Retinal pigment epithelial cell (primary cell): ENCODE measurements at regions not wholly inside any gene's neighbourhood (a gene's known extent, or its start where the extent isn't known, plus 50 kb on each side); places are given as distances from the start of the nearest gene placed in this dataset.

Source experiments
- DNase-seq: peaks from one replicate; pipeline ENCODE4 v3.0.0-alpha.2; 2010; ENCODE audit warnings: low read depth
- H3K4me3 ChIP-seq: 2 replicates; pipeline ENCODE4 v1.5.1; 2011; ENCODE audit warnings: mild to moderate bottlenecking, low read length, control low read depth, moderate library complexity
- TF ChIP-seq, protein P1 (sequence below): conservative IDR thresholded peaks from 2 replicates; pipeline ENCODE4 v1.5.1; 2011; ENCODE audit warnings: low read depth, low read length, control low read depth, inconsistent platforms

GRCh38 chr20:39259010-39259803 lies 297.1 kb downstream of the DHX35 start:
- TF ChIP-seq, protein P1, sequence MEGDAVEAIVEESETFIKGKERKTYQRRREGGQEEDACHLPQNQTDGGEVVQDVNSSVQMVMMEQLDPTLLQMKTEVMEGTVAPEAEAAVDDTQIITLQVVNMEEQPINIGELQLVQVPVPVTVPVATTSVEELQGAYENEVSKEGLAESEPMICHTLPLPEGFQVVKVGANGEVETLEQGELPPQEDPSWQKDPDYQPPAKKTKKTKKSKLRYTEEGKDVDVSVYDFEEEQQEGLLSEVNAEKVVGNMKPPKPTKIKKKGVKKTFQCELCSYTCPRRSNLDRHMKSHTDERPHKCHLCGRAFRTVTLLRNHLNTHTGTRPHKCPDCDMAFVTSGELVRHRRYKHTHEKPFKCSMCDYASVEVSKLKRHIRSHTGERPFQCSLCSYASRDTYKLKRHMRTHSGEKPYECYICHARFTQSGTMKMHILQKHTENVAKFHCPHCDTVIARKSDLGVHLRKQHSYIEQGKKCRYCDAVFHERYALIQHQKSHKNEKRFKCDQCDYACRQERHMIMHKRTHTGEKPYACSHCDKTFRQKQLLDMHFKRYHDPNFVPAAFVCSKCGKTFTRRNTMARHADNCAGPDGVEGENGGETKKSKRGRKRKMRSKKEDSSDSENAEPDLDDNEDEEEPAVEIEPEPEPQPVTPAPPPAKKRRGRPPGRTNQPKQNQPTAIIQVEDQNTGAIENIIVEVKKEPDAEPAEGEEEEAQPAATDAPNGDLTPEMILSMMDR, result no peak
- DNase-seq, result no peak
- no peak overlapping the region for H3K4me3 ChIP-seq

DNA sequence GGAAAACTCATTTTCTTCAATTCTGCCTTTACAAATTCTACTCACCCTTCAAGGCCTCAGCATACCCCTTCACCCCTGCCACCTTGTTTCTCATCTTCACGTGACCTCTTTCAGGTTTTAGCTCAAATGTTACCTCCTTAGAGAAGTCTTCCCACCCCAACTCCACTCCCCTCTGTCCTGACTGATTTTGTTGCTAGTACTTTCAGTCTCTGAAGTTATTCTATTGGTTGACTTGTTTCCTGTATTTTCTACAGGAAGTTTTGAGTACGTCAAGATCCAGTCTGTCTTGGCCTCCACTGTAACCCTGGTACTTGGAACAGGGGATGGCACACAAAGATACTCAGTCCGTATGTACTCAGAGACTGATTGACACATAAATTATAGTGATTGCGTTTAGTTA lies 296.1 kb downstream of the DHX35 start:
- TF ChIP-seq, protein P1, result no peak
- DNase-seq, result no peak
- no peak overlapping the region for H3K4me3 ChIP-seq

- no peak overlapping the region for H3K4me3 ChIP-seq
- TF ChIP-seq, protein P1, result no peak
- DNase-seq, result no peak
Measured at GRCh38 chr20:39253051-39253755, 291.1 kb downstream of the DHX35 start.

GRCh38 chr20:39252035-39252434 lies 289.9 kb downstream of the DHX35 start:
- DNase-seq, result no peak
- H3K4me3 ChIP-seq, result no peak overlapping the region
- TF ChIP-seq, protein P1, result no peak

DNA sequence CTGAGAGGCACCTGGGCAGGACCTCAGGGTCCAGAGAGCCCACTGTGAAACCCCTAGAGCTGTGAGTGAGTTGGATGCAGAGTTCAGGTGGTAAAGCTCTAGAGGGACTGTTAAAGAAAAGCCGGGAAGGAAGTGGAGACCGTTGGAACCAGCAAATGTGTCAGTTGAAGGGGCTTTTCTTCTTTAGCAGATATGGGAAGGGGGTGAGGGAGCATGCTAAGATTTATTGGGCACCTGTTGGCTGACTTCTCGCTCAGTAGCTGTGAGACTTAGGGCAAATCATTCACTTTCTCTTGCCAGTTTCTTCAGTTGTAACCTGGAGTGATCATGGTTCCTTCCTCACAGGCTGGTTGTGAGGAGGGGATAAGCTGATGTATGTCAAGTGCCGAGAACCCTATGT lies 287.7 kb downstream of the DHX35 start:
- TF ChIP-seq, protein P1, result no peak
- DNase-seq, result no peak

GRCh38 chr20:39248862-39249485 lies 286.8 kb downstream of the DHX35 start:
- no peak for DNase-seq
- no peak overlapping the region for H3K4me3 ChIP-seq

More for the DNA sequence above, 287.7 kb downstream of the DHX35 start:
- H3K4me3 ChIP-seq, result no peak overlapping the region

More at GRCh38 chr20:39248862-39249485, 286.8 kb downstream of the DHX35 start:
- TF ChIP-seq, protein P1, result no peak
